H9 (cell line): ENCODE measurements at regions not wholly inside any gene's neighbourhood (a gene's known extent, or its start where the extent isn't known, plus 50 kb on each side); places are given as distances from the start of the nearest gene placed in this dataset.

Experiments used
- DNase-seq: peaks from one replicate; pipeline ENCODE4 v3.0.0-alpha.2; 2017
- H2AFZ ChIP-seq: one replicate; pipeline ENCODE4 v1.6.1; 2013; ENCODE audit warnings: mild to moderate bottlenecking, low read length, control low read depth, moderate library complexity
- H2AK5ac ChIP-seq: 2 replicates; pipeline ENCODE4 v1.6.1; 2013; ENCODE audit warnings: low read length, control low read depth, mixed read lengths; ENCODE audit not compliant: insufficient read length
- H2BK120ac ChIP-seq: one replicate; pipeline ENCODE4 v1.6.1; 2013; ENCODE audit warnings: low read depth, mild to moderate bottlenecking, low read length, control low read depth, inconsistent platforms; ENCODE audit not compliant: poor library complexity, severe bottlenecking
- H2BK12ac ChIP-seq: 2 replicates; pipeline ENCODE4 v1.6.1; 2013; ENCODE audit warnings: low read length, control low read depth, mixed read lengths, low read depth; ENCODE audit not compliant: insufficient read length
- H2BK15ac ChIP-seq: 2 replicates; pipeline ENCODE4 v1.6.1; 2013; ENCODE audit warnings: low read depth, low read length, control low read depth
- H2BK20ac ChIP-seq: one replicate; pipeline ENCODE4 v1.6.1; 2013; ENCODE audit warnings: low read depth, mild to moderate bottlenecking, low read length, control low read depth, inconsistent platforms; ENCODE audit not compliant: poor library complexity, severe bottlenecking
- H2BK5ac ChIP-seq: 2 replicates; pipeline ENCODE4 v1.6.1; 2013; ENCODE audit warnings: low read length, control low read depth, mixed read lengths; ENCODE audit not compliant: insufficient read length
- H3K14ac ChIP-seq: 2 replicates; pipeline ENCODE4 v1.6.1; 2013; ENCODE audit warnings: low read length, control low read depth; ENCODE audit not compliant: insufficient read depth
- H3K18ac ChIP-seq: 2 replicates; pipeline ENCODE4 v1.6.1; 2013; ENCODE audit warnings: low read depth, mild to moderate bottlenecking, mixed read lengths, low read length, control low read depth; ENCODE audit not compliant: insufficient read length
- H3K23ac ChIP-seq: 2 replicates; pipeline ENCODE4 v1.6.1; 2013; ENCODE audit warnings: low read length, control low read depth, mixed read lengths, low read depth; ENCODE audit not compliant: insufficient read length
- H3K23me2 ChIP-seq: 2 replicates; pipeline ENCODE4 v1.6.1; 2013; ENCODE audit warnings: low read depth, mild to moderate bottlenecking, mixed read lengths, low read length, control low read depth; ENCODE audit not compliant: insufficient read length, poor library complexity, severe bottlenecking
- H3K27ac ChIP-seq: 2 replicates; pipeline ENCODE4 v1.5.1; 2013; ENCODE audit warnings: low read length, control low read depth, mixed read lengths, low read depth; ENCODE audit not compliant: insufficient read length
- H3K27me3 ChIP-seq: 2 replicates; pipeline ENCODE4 v1.6.1; 2013; ENCODE audit warnings: low read length, control low read depth, inconsistent platforms; ENCODE audit not compliant: insufficient read depth
- H3K4ac ChIP-seq: 2 replicates; pipeline ENCODE4 v1.6.1; 2013; ENCODE audit warnings: low read depth, mild to moderate bottlenecking, control low read depth, inconsistent platforms, low read length, moderate library complexity
- H3K4me1 ChIP-seq: 2 replicates; pipeline ENCODE4 v1.6.1; 2013; ENCODE audit warnings: low read length, control low read depth, inconsistent platforms; ENCODE audit not compliant: insufficient read depth
- H3K4me2 ChIP-seq: 2 replicates; pipeline ENCODE4 v1.6.1; 2013; ENCODE audit warnings: low read length, control low read depth, mixed read lengths; ENCODE audit not compliant: insufficient read length, insufficient read depth
- H3K56ac ChIP-seq: 2 replicates; pipeline ENCODE4 v1.6.1; 2013; ENCODE audit warnings: low read depth, mild to moderate bottlenecking, mixed read lengths, low read length, control low read depth; ENCODE audit not compliant: insufficient read length
- H3K79me1 ChIP-seq: 2 replicates; pipeline ENCODE4 v1.6.1; 2013; ENCODE audit warnings: low read depth, mild to moderate bottlenecking, moderate library complexity, low read length, control low read depth, inconsistent platforms; ENCODE audit not compliant: insufficient read depth, poor library complexity, severe bottlenecking
- H3K79me2 ChIP-seq: 2 replicates; pipeline ENCODE4 v1.6.1; 2013; ENCODE audit warnings: low read length, control low read depth, inconsistent platforms; ENCODE audit not compliant: insufficient read depth
- H3K9ac ChIP-seq: 2 replicates; pipeline ENCODE4 v1.6.1; 2013; ENCODE audit warnings: low read length, control low read depth, mixed read lengths; ENCODE audit not compliant: insufficient read length; ENCODE audit errors: extremely low read depth
- H3K9me3 ChIP-seq: one replicate; pipeline ENCODE4 v1.6.1; 2013; ENCODE audit warnings: low read depth, low read length, inconsistent platforms; ENCODE audit not compliant: control insufficient read depth
- H3T11ph ChIP-seq: one replicate; pipeline ENCODE4 v1.6.1; 2013; ENCODE audit warnings: mild to moderate bottlenecking, low read length, control low read depth, inconsistent platforms
- H4K20me1 ChIP-seq: one replicate; pipeline ENCODE4 v1.6.1; 2013; ENCODE audit not compliant: control insufficient read depth, insufficient read length, insufficient read depth
- H4K5ac ChIP-seq: 2 replicates; pipeline ENCODE4 v1.6.1; 2013; ENCODE audit warnings: low read depth, mild to moderate bottlenecking, mixed read lengths, low read length, control low read depth; ENCODE audit not compliant: insufficient read length
- H4K8ac ChIP-seq: replicated peaks from 2 replicates; pipeline ENCODE4 v1.6.1; 2013; ENCODE audit warnings: low read length, control low read depth, mixed read lengths, low read depth; ENCODE audit not compliant: insufficient read length
- H4K91ac ChIP-seq: 2 replicates; pipeline ENCODE4 v1.6.1; 2013; ENCODE audit warnings: low read depth, mild to moderate bottlenecking, moderate library complexity, mixed read lengths, low read length, control low read depth; ENCODE audit not compliant: insufficient read length
- H3K27ac Mint-ChIP-seq, 3 experiments: 2 replicates in 2 of 3; 3 replicates in 1 of 3; pipeline ENCODE4 v1.8.0; 2020 to 2021; ENCODE audit warnings: mixed read lengths in 3 of 3, mild to moderate bottlenecking in 1 of 3, moderate library complexity in 1 of 3
- H3K27me3 Mint-ChIP-seq: 2 replicates; pipeline ENCODE4 v1.8.0; 2021; ENCODE audit warnings: low read depth, mild to moderate bottlenecking, moderate library complexity, mixed read lengths
- H3K36me3 Mint-ChIP-seq, 3 experiments: 2 replicates in 2 of 3; 3 replicates in 1 of 3; pipeline ENCODE4 v1.8.0; 2020 to 2021; ENCODE audit warnings: low read depth in 3 of 3, mixed read lengths in 3 of 3; ENCODE audit not compliant: insufficient read depth in 1 of 3
- H3K4me1 Mint-ChIP-seq, 2 experiments: 2 replicates each; pipeline ENCODE4 v1.8.0; 2020; ENCODE audit warnings: mixed read lengths in 2 of 2
- H3K4me3 Mint-ChIP-seq, 2 experiments: 2 replicates in 1 of 2; 3 replicates in 1 of 2; pipeline ENCODE4 v1.8.0; 2020 to 2021; ENCODE audit warnings: mild to moderate bottlenecking in 2 of 2, mixed read lengths in 2 of 2, moderate library complexity in 1 of 2
- H3K9me3 Mint-ChIP-seq, 2 experiments: 2 replicates in 1 of 2; 3 replicates in 1 of 2; pipeline ENCODE4 v1.8.0; 2020; ENCODE audit warnings: mild to moderate bottlenecking in 2 of 2, mixed read lengths in 2 of 2, moderate library complexity in 1 of 2
- CTCF ChIP-seq: fragments of 200-600 bp; sonication (generic); conservative IDR thresholded peaks from 3 replicates; pipeline ENCODE4 v1.8.0; 2021; ENCODE audit warnings: antibody characterized with exemption, mild to moderate bottlenecking
- WGBS: extraction: QIAGEN DNeasy Blood & Tissue Kit; methylation state at CpG from one replicate; pipeline ENCODE4 v1.1.7; 2013; ENCODE audit warnings: missing lambda C conversion rate, low lambda C conversion rate, mixed read lengths; ENCODE audit not compliant: insufficient read length; ENCODE audit errors: extremely low coverage; 5-methylcytosine and 5-hydroxymethylcytosine counted together

GRCh38 chr13:72444999-72445398, 282.4 kb downstream of the MZT1 start:
- Histone ChIP-seq H3K4ac (no peak overlapping the region), H3K4me1 (no peaks in the 10 kb centered on the region), H3K56ac (no peak overlapping the region), H3K9me3 (no peaks in the 10 kb centered on the region), H3T11ph (no peak overlapping the region), H3K18ac (no peak overlapping the region), H2BK5ac (no peak overlapping the region), H3K27ac (no peak overlapping the region), H2AK5ac (no peak overlapping the region), H4K5ac (no peak overlapping the region), H2AFZ (no peak overlapping the region), H3K79me1 (no peaks in the 10 kb centered on the region), H4K20me1 (no peaks in the 10 kb centered on the region), H3K23me2 (no peaks in the 10 kb centered on the region), H3K14ac (no peak overlapping the region), H2BK20ac (no peak overlapping the region), H2BK12ac (no peak overlapping the region), H3K4me2 (no peak overlapping the region), H3K27me3 (no peaks in the 10 kb centered on the region), H2BK15ac (no peak overlapping the region), H3K79me2 (no peaks in the 10 kb centered on the region; the same call in 1 of the 2 replicates), H3K9ac (no peak overlapping the region), H2BK120ac (no peak overlapping the region), H4K91ac (no peak overlapping the region), H3K23ac (no peak overlapping the region), H4K8ac (no peak overlapping the region)
- TF ChIP-seq CTCF: no peak
- H3K4me1 Mint-ChIP-seq: no peaks in the 10 kb centered on the region
- peaks cover 25 to 28% of the 10 kb centered on the region in 2 experiments for H3K9me3 Mint-ChIP-seq
- no peak overlapping the region for H3K4me3 Mint-ChIP-seq
- DNase-seq: no peak
- peaks cover 17 to 28% (median 18%) of the 10 kb centered on the region in 3 experiments for H3K36me3 Mint-ChIP-seq
- no CpG with 5 or more reads among the region's 1 CpG for WGBS
- H3K27ac Mint-ChIP-seq: no peak overlapping the region
- no peaks in the 10 kb centered on the region; the same call in 1 of the 2 replicates for H3K27me3 Mint-ChIP-seq
